ENCODE measurements at regions not wholly inside any gene's neighbourhood (a gene's known extent, or its start where the extent isn't known, plus 50 kb on each side); places are given as distances from the start of the nearest gene placed in this dataset.

- TF ChIP-seq CTCF (IDR thresholded peaks at IDR 0.05; ENCODE audit: low read depth, low read length) = no peak
- no peak for TF ChIP-seq EZH2phosphoT487 (IDR thresholded peaks at IDR 0.05; ENCODE audit: low read depth)
Observed at GRCh38 chr9:19720377-19720776, 68.5 kb downstream of the SLC24A2 start.

Measured in OCI-LY3 (cell line).